CD4-positive, alpha-beta memory T cell (primary cell): ENCODE measurements at regions not wholly inside any gene's neighbourhood (a gene's known extent, or its start where the extent isn't known, plus 50 kb on each side); places are given as distances from the start of the nearest gene placed in this dataset.
A peak's percentile ranks its signal among the peaks of the same experiment; 100 is the strongest.

ENCODE experiments used
- CTCF ChIA-PET: fragments of 350-600 bp; sonication (Branson Sonifier 250); formaldehyde crosslinking; loops from one replicate; lab custom pipeline; 2021; ENCODE audit warnings: inconsistent platforms; ENCODE audit not compliant: partially characterized antibody; lab: Charles Lee
- POLR2A ChIA-PET: fragments of 350-600 bp; sonication (Branson Sonifier 250); formaldehyde crosslinking; loops from one replicate; lab custom pipeline; 2021; ENCODE audit not compliant: partially characterized antibody; lab: Charles Lee
- DNase-seq, 5 donors: peaks; one replicate each; pipeline versions ENCODE4 v3.0.0 to v3.0.0-alpha.2; 2020 to 2022; ENCODE audit warnings: mixed read lengths in 1 of 5
- H3K27ac ChIP-seq: one replicate; pipeline ENCODE4 v1.7.0; 2013; ENCODE audit warnings: low read depth, low read length
- H3K27me3 ChIP-seq: 2 replicates; pipeline ENCODE4 v1.7.0; 2013; ENCODE audit warnings: mild to moderate bottlenecking, low read length, moderate library complexity; ENCODE audit not compliant: insufficient read depth
- H3K36me3 ChIP-seq: 2 replicates; pipeline ENCODE4 v1.7.0; 2013; ENCODE audit warnings: mild to moderate bottlenecking, low read length, moderate library complexity; ENCODE audit not compliant: insufficient read depth
- H3K4me1 ChIP-seq: 2 replicates; pipeline ENCODE4 v1.7.0; 2013; ENCODE audit warnings: mild to moderate bottlenecking, low read length, moderate library complexity; ENCODE audit not compliant: insufficient read depth
- H3K4me3 ChIP-seq, 2 donors: one replicate each; pipeline ENCODE4 v1.7.0; 2013; ENCODE audit warnings: low read length in 2 of 2, mild to moderate bottlenecking in 1 of 2
- H3K9me3 ChIP-seq, 2 donors: one replicate each; pipeline ENCODE4 v1.7.0; 2013; ENCODE audit warnings: low read length in 2 of 2, control low read depth in 1 of 2; ENCODE audit not compliant: control insufficient read depth in 1 of 2
- H3K27ac Mint-ChIP-seq, 7 donors: one replicate each; pipeline ENCODE4 v1.8.0; 2020 to 2021; ENCODE audit warnings: mixed read lengths in 7 of 7, mild to moderate bottlenecking in 6 of 7, inconsistent platforms in 3 of 7, moderate library complexity in 3 of 7
- H3K27me3 Mint-ChIP-seq, 2 donors: one replicate each; pipeline ENCODE4 v1.8.0; 2020 to 2021; ENCODE audit warnings: mixed read lengths in 2 of 2
- H3K36me3 Mint-ChIP-seq, 2 donors: one replicate each; pipeline ENCODE4 v1.8.0; 2020 to 2021; ENCODE audit warnings: mixed read lengths in 2 of 2, inconsistent platforms in 1 of 2, mild to moderate bottlenecking in 1 of 2
- H3K4me1 Mint-ChIP-seq, 4 donors: one replicate each; pipeline ENCODE4 v1.8.0; 2020 to 2021; ENCODE audit warnings: mixed read lengths in 4 of 4, mild to moderate bottlenecking in 1 of 4
- H3K4me3 Mint-ChIP-seq, 8 donors: one replicate each; pipeline ENCODE4 v1.8.0; 2020 to 2021; ENCODE audit warnings: mixed read lengths in 8 of 8, mild to moderate bottlenecking in 7 of 8, moderate library complexity in 6 of 8, inconsistent platforms in 3 of 8
- H3K9me3 Mint-ChIP-seq, 8 donors: one replicate each; pipeline ENCODE4 v1.8.0; 2020 to 2021; ENCODE audit warnings: mixed read lengths in 8 of 8, mild to moderate bottlenecking in 5 of 8, inconsistent platforms in 3 of 8, moderate library complexity in 1 of 8
- intact Hi-C: fragments of 100-400 bp; cut with micrococcal nuclease; formaldehyde crosslinking; loops from one replicate; pipeline ENCODE4 v1.15.1; 2023

DNA sequence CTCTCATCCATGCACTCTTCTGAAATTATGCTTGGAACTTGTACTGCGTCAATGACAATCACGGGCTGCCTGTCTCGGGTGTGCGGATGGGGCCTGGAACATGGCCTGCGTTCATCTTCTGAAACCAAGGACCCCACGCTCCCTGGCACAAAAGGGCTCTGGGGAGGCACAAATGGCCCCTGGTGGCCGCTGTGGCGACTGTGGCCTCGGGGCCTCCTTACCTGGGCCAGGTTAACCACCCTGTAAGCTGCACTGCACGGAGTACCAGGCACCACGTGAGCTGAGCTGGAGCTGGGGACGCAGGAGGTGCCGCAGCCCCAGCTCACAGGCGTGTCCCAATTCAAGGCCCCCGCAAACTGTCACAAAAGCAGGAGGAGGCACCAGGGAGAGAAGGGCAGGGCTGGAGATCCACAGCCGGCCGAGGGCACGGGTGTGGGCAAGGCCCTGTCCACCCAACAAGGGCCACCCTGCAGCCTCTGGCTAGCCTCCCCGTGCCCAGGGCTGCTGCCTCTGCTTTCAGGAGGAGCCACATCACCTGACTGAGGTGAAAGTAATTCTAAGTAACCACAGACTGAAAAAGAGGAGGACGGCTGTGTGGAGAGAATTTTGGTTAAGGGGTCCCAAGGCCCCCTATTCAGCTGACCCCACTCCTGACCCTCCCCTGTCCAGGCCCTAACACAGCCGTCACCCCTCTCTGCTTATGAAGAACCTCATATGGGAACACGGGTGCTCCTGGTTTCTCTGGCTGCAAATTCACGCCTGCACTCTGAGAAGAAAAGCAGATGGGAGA lies 61.1 kb upstream of the GALNT9 start:
- no peaks in the 10 kb centered on the region for H3K9me3 ChIP-seq
- H3K4me3 ChIP-seq = no peak overlapping the region
- H3K27ac ChIP-seq = no peak overlapping the region
- no peak overlapping the region for H3K4me3 Mint-ChIP-seq
- H3K4me1 ChIP-seq = no peaks in the 10 kb centered on the region
- peaks cover 5 to 10% of the 10 kb centered on the region in 2 donors for H3K27me3 Mint-ChIP-seq
- no peak for DNase-seq
- CTCF ChIA-PET = no interaction called here
- no peak overlapping the region for H3K27ac Mint-ChIP-seq
- H3K36me3 Mint-ChIP-seq = no peaks in the 10 kb centered on the region
- no peaks in the 10 kb centered on the region for H3K9me3 Mint-ChIP-seq
- H3K27me3 ChIP-seq = no peaks in the 10 kb centered on the region
- H3K36me3 ChIP-seq = no peaks in the 10 kb centered on the region
- no peaks in the 10 kb centered on the region for H3K4me1 Mint-ChIP-seq
- intact Hi-C loops = no loop called here
- POLR2A ChIA-PET = no interaction called here

DNA sequence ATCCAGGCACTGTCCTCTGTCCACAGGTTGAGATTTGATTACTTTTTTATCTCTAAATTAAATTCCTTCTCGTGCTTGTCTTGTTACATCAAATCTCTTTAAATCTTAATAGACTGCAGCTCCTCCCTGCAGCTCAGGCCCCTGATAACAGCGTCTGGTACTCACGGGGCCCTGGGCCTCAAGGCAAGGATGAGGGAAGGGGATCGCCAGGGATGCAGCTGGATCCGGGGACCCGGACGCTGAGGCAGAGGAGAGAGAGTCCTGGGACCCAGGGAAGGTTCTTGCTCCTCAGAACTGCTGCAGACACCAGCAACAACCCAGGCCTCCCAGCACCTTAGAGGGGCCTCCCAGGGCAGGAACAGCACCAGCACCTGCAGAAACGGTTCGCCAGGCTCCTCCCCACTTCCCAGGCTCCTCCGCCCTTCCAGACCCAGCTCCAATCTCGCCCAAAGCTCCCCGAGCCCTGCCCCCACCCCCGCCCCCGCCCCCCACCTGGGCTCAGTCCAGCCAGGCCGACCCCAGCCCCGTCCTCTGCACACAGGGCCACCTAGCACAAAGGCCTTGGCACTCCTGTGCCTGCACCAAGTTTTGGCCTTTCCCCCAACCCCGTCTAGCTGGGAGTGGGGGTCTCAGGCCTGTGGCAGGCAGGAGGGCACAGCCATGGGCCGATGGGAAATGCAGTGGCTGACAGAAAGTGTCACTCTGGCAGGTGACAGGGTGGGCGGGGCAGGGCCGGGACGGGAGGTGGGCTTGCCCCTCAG lies 60.3 kb upstream of the GALNT9 start:
- H3K36me3 Mint-ChIP-seq = no peaks in the 10 kb centered on the region
- Histone ChIP-seq H3K27me3 (no peaks in the 10 kb centered on the region), H3K9me3 (no peaks in the 10 kb centered on the region), H3K4me1 (no peaks in the 10 kb centered on the region), H3K4me3 (no peak overlapping the region), H3K27ac (no peak overlapping the region), H3K36me3 (no peaks in the 10 kb centered on the region)
- DNase-seq = no peak
- H3K9me3 Mint-ChIP-seq = no peaks in the 10 kb centered on the region
- H3K4me1 Mint-ChIP-seq = no peaks in the 10 kb centered on the region
- POLR2A ChIA-PET = no interaction called here
- no peak overlapping the region for H3K27ac Mint-ChIP-seq
- CTCF ChIA-PET = no interaction called here
- H3K27me3 Mint-ChIP-seq = peaks cover 7 to 10% of the 10 kb centered on the region in 2 donors
- intact Hi-C loops = no loop called here
- no peak overlapping the region for H3K4me3 Mint-ChIP-seq

DNA sequence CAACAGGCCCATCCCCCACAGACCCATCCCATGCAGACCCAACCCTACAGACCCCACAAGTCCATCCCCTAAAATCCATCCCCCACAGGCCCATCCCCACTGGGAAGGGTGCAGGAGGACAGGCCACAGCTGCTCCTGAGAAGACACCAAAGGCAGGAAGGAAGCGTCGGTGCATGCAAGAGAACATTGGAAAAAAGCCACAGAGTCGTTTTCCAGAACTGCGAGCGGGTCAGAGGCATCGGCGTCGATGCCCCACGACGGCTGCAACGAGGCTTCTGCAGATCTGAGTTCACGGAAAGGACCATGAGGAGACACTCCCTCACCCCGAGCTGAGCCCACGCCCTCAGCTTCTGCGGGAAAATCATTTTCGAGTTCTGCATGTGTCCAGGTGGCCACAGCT lies 59.6 kb upstream of the GALNT9 start:
- no peak overlapping the region for H3K4me3 Mint-ChIP-seq

DNA sequence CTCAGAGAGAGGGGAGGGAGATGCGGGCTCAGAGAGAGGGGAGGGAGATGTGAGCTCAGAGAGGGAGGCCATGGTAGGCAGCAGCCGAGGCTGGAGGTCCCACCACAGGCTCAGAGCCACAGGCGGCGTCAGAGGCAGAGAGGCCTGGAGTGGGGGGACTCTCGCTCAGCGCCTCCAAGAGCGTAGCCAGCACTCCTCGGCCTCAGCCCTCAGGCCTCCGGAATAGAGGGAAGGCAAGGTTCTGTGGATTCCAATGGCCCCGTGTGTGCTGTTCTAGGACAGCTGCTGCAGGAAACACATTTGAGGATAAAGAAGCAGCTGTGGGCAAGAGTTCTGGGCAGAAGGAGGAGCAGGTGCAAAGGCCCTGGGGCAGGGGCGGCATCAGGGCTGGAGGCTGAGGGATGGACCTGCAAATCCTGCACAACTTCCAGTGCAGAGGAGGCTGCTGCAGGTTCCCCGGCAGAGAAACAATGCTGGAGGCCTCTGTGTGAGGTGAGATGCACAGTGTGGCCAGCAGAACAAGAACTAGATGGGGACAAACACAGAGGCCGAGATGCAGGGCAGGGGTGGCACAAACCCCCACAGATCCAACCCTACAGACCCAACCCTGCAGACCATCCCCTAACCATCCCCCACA lies 59.1 kb upstream of the GALNT9 start:
- H3K36me3 Mint-ChIP-seq = no peaks in the 10 kb centered on the region
- POLR2A ChIA-PET = no interaction called here
- no peak for DNase-seq
- no peak overlapping the region for H3K4me3 ChIP-seq
- no peaks in the 10 kb centered on the region for H3K36me3 ChIP-seq
- H3K4me1 ChIP-seq = no peaks in the 10 kb centered on the region
- H3K4me1 Mint-ChIP-seq = no peaks in the 10 kb centered on the region
- intact Hi-C loops = no loop called here
- H3K27me3 ChIP-seq = no peaks in the 10 kb centered on the region
- H3K9me3 Mint-ChIP-seq = no peaks in the 10 kb centered on the region
- no peak overlapping the region for H3K27ac ChIP-seq
- H3K4me3 Mint-ChIP-seq = no peak overlapping the region
- H3K9me3 ChIP-seq = no peaks in the 10 kb centered on the region
- H3K27me3 Mint-ChIP-seq = peaks cover 7 to 10% of the 10 kb centered on the region in 2 donors
- CTCF ChIA-PET = no interaction called here
- peak overlapping the region in 1 of 7 donors; percentile 37 for H3K27ac Mint-ChIP-seq

More for the DNA sequence above, 59.6 kb upstream of the GALNT9 start:
- no peaks in the 10 kb centered on the region for H3K36me3 Mint-ChIP-seq
- no peak for DNase-seq
- Histone ChIP-seq H3K27me3 (no peaks in the 10 kb centered on the region), H3K4me3 (no peak overlapping the region), H3K27ac (no peak overlapping the region), H3K4me1 (no peaks in the 10 kb centered on the region), H3K9me3 (no peaks in the 10 kb centered on the region), H3K36me3 (no peaks in the 10 kb centered on the region)
- ChIA-PET CTCF (no interaction called here), POLR2A (no interaction called here)
- no peaks in the 10 kb centered on the region for H3K9me3 Mint-ChIP-seq
- peak overlapping the region in 1 of 7 donors; percentile 37 for H3K27ac Mint-ChIP-seq
- intact Hi-C loops = no loop called here
- H3K27me3 Mint-ChIP-seq = peaks cover 7 to 10% of the 10 kb centered on the region in 2 donors
- H3K4me1 Mint-ChIP-seq = no peaks in the 10 kb centered on the region

DNA sequence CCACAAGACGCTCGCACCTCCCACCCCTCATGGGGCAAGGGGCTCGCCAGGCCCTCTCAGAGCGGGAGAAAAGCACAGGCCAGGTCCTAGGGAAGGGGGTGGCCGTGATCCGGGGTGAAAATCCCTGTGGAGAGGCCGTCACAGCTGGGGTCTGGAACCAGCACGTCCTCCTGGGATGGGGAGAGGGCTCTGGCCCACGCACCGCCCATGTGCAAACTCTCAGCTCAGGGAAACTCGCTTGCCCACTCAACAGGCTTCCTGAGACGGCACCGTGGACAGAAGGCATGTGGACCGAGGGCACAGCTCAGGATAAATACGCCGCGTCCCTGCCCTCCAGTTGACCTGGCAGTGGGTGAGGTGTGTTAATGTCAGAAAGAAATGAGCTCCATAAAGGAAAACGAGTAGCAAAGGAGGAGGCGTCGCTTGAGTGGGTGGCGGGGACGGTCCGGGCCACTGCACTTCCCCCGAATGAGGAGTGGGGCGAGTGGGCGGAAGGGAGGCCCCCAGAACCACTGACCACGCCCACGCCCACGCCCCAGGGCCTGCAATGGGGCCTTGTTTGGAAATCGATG lies 57.6 kb upstream of the GALNT9 start:
- H3K36me3 Mint-ChIP-seq = no peaks in the 10 kb centered on the region
- Histone ChIP-seq H3K4me1 (no peaks in the 10 kb centered on the region), H3K4me3 (no peak overlapping the region), H3K27ac (no peak overlapping the region), H3K9me3 (no peaks in the 10 kb centered on the region), H3K36me3 (no peaks in the 10 kb centered on the region), H3K27me3 (no peaks in the 10 kb centered on the region)
- H3K27me3 Mint-ChIP-seq = peaks cover 6 to 7% of the 10 kb centered on the region in 2 donors
- DNase-seq = no peak
- no peak overlapping the region for H3K27ac Mint-ChIP-seq
- no peaks in the 10 kb centered on the region for H3K4me1 Mint-ChIP-seq
- intact Hi-C loops = no loop called here
- no peaks in the 10 kb centered on the region for H3K9me3 Mint-ChIP-seq
- CTCF ChIA-PET = no interaction called here
- POLR2A ChIA-PET = no interaction called here
- H3K4me3 Mint-ChIP-seq = no peak overlapping the region

DNA sequence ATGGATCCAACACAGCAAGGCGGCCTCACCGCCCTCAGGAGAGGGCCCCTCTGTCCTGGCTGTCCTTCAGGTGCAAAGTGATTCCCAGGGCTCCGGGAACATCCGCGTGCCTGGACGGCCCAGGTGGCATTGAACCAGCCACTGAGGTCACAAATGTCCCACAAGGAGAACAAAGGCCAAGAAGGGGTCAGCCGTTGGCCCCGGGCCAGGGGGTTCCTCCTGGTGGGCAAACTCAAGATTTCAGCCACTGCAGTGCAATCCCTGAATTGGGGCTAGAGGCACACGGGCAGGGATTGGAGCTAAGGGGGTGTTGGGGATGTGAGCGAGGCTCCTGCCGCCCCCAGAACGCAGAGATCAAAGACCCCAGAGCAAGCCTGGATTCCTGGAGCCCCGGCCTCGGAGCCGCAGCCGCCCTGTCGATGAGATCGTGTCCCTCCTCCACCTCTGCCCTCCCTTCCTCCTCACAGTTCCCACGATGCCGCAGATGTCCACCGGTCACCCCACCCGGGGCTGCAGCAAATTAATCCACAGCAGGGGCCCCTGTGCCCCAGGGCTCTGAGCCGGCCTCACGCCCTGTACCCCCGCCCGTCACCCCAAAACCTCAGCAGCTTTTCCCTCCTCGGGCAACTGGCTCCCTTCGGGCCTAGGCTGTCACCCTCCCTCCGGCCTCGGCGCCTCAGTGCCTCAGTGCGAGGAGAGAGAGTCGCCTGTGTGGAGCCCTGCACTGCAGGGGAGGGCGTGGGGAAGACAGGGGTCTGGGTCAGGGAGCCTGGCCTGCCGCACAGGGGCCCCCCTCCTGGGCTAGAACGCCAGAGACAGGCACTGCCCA lies 56.7 kb upstream of the GALNT9 start:
- Mint-ChIP-seq H3K9me3 (no peaks in the 10 kb centered on the region), H3K4me1 (no peaks in the 10 kb centered on the region), H3K27ac (no peak overlapping the region), H3K36me3 (no peaks in the 10 kb centered on the region), H3K27me3 (peaks cover 3 to 7% of the 10 kb centered on the region in 2 donors), H3K4me3 (no peak overlapping the region)
- no peak overlapping the region for H3K27ac ChIP-seq
- no peak overlapping the region for H3K4me3 ChIP-seq
- no peaks in the 10 kb centered on the region for H3K9me3 ChIP-seq
- CTCF ChIA-PET = no interaction called here
- no peaks in the 10 kb centered on the region for H3K4me1 ChIP-seq
- no peak for DNase-seq
- POLR2A ChIA-PET = no interaction called here
- H3K36me3 ChIP-seq = no peaks in the 10 kb centered on the region
- H3K27me3 ChIP-seq = no peaks in the 10 kb centered on the region
- intact Hi-C loops = no loop called here
